ENCODE measurements at regions not wholly inside any gene's neighbourhood (a gene's known extent, or its start where the extent isn't known, plus 50 kb on each side); places are given as distances from the start of the nearest gene placed in this dataset.
A peak's percentile ranks its signal among the peaks of the same experiment; 100 is the strongest.
"Not testable (repeated sequence)": the region's sequence is repeated elsewhere in the genome, so short reads cannot be mapped to it uniquely, and the experiment has no call there.

DNA sequence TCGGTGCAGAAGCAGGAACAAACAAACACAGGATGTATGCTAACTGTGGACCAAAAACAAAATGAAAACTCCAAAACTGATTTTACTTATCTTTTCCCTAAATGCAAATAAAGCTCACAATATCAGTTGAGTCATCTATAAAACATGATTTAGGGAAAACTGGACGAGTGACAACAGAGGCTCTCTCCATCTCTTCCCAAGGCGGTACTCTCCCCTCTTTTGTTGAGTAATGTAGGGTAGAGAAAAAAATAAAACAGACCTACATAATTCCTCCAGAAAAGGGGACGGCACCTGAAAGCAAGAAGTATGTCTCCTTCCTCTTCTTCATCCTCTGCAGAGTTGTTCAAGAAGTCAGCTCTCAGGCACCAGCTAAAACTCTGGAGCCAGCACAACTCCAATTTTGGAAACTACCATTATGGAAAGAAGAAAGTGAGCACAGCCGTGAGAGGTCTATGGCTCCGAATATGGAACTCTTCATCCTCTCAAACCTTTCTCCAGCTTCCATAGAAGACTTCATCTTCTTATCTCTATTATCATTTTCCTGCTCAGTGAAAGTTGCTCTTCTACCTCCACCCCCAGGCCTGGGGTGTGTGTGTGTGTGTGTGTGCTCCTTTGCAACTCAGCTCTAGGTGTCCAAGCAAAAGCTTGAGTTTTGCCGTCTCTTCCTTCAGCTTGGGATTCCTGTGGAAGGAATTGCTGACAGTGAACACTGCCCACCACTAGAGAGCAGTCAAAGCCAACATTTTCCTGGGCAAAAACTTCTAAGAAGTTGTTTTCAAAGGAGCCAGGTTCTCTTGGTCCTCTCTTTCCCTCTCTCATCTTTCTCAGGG, 155.4 kb downstream of the DIO2 start:
- DNase-seq, result peak; percentile 64

DNA sequence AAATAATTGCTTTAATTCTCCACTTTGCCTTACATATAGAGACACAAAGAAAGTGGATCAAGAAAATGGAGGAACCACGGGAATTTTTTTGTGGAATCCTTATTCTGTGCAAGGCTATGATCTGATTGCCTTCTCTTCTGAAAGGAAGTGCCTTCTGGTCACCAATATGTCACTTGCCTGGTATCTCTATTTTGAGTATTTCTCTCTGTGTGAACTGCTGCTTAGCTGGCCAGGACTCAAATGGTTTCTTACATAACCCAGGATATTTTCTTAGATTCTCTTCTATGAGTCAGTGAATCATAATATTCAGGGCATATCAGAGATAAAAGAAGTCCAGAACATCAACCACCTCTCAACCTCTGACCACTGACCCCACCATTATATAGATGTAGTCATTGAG, 156.1 kb downstream of the DIO2 start:
- DNase-seq, result peak; percentile 49

DNA sequence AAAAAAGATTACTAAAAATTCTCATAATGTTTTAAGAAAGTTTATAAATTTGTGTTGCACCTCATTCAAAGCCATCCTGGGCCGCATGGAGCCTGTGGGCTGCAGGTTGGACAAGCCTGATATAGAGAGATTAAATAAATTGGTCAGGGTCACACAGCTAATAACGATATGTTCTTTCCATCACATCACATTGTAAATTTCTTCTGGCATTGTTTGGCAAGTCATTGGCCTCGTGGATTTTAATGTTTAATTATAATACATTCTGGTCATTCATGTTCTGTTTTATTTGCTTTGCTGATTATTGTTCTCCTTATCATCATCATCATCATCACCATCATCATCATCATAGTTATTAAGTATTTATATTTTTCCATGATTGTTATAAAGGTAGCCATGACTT, 157.3 kb downstream of the DIO2 start:
- DNase-seq, result no peak

DNA sequence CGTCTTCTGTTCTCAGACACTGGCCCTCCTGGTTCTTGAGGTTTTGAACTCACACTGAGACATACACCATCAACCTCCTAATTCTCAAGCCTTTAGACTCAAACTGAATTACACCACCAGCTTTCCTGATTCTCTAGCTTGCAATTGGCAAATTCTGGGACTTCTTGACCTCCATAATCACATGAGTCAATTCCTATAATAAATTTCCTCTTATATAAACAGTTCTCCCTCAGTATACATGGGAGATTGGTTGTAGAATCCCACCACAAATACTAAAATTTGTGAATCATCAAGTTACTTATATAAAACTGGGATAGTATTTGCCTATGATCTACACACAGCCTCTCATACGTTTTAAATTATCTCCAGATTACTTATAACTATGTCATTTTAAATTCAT, 162.2 kb downstream of the DIO2 start:
- DNase-seq, result peak; percentile 55

DNA sequence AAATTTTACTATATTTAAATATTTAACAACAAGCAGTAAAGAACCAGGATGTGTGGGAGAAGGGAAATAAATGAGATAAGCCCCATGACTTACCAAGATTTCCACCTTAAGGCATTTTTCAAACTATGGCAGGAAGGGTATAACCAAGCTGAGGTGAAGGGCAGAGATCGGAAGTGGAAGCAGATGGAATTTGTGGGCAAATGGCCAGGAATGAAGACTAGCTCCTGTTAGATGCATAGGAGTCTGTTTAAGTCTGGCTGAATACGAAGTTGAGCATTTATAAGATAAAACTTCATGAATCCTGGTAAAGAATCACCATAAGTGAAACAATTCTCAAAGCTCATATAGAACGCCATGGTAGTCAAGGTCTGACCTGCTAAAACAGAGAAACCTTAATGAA, 163.5 kb downstream of the DIO2 start:
- DNase-seq, result no peak

DNA sequence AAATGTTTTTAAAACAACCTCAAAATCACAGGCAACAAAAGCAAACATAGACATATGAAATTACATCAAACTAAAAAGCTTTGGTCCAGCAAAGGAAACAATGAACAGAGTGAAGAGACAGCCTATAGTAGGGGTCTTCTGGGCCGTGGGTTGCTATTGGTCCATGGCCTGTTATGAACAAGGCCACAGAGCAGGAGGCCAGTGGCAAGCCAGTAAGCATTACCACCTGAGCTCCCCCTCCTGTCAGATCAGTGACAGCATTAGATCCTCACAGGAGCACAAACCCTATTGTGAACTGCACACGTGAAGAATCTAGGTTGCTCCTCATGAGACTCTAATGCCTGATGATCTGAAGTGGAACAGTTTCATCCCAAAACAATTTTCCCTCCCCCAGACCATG, 174.0 kb downstream of the DIO2 start:
- no peak for DNase-seq

DNA sequence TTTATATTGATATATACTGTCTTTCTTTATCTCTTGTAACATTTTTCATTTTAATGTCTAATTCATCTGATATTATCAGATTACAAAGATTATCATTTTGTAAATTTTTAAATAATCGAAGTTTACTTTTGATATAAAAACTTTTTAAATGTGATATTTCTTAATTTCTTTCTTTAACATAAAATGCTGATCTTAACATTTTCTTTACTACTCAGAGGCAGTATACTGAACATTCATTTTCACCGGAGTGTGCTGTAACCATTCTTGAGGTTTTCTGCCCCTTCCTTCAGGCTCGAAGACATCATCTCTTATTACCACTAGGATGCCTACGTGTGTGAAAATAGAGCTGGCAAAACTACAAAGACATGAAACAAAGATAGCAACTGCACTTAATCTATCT, 186.9 kb downstream of the DIO2 start:
- no peak for DNase-seq

DNA sequence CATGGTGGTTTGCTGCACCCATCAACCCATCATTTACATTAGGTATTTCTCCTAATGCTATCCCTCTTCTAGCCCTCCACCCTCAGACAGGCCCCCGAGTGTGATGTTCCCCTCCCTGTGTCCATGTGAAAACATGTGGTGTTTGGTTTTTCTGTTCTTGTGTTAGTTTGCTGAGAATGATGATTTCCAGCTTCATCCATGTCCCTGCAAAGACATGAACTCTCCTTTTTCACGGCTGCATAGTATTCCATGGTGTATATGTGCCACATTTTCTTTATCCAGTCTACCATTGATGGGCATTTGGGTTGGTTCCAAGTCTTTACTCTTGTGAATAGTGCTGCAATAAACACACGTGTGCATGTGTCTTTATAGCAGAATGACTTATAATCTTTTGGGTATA, 192.8 kb downstream of the DIO2 start:
- DNase-seq, result not testable (repeated sequence)

DNA sequence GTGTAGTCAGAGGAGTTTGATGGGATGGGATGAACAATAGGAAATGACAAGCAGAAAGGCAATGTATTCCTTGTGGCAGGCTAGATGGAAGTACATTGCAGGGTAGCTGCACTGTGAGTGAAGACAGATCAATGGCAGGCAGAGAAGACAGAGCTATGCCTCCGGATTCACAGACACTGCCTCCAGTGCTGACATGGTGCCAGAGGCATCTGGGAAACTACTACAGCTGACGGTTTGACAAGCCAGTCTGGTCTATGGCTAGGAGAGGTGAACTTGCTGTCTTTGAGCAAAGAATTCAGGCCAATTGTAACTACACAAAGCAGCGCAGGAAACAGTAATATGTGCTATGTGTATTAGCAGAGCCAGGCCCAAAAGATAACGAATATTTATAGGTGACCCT, 193.5 kb downstream of the DIO2 start:
- DNase-seq, result no peak

DNA sequence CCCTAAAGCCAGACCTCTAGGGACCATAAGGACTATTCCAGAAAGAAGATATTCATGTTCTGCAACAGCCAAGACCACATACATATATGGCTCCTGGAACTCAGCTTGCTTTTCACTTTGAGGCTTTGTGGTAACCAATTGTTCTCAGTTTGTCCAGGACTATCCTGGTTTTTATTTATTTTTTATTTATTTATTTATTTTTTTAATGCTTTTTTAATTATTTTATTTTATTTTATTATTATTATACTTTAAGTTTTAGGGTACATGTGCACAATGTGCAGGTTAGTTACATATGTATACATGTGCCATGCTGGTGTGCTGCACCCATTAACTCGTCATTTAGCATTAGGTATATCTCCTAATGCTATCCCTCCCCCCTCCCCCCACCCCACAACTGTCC, 201.1 kb downstream of the DIO2 start:
- DNase-seq, result not testable (repeated sequence)

DNA sequence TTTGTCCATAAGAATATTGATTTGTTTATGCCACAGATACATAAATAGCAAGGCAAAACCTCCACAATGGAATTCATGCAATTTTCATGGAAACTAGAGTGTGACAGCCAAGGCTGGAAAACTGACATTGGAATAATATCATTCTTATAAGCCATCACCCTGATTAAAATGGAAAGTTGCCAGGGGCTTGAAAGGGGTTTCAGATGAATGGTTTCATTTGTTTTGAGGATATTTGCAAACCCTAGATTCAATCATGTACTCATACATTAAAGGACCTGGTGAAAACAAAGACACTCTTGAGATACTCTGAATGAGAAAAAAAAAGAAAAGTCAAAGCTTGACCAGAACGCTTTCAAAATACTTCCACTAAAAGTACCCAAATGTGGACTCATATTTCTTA, 205.7 kb downstream of the DIO2 start:
- DNase-seq, result no peak

DNA sequence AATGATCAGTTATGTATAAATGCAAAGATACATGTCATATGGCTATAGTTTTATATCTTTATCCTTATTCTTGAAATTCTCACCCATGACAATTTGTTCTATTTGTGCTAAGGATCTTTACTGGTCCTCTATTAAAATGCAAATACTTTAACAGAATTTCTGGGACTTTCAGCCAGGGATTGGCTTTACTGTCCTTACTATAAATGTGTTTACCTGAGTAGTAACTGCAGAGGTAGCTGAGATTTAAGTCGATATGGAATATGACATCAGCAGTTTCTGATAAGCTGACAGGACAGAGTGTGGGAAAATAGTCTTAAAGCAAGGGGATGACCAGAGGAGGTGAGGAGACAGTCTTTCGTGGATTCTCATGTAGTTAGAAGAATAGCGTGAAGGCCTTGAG, 206.4 kb downstream of the DIO2 start:
- no peak for DNase-seq

DNA sequence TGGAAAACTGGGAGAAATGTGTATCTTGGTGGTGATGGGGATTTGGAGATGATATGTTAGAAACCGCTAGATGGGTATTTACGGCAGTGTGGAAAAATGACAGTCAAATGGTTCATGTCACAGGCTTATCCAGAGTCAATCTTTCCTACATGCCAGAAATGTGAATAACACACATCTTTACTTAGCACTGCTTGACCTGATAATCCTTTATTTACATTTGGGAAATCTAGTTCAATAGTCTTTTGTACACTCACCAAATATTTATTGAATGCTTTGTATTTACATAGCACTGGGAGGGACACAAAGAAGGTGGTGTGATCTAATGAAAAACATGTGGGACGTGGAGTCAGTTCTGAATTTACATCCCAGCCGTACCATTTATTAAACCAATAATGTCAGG, 208.2 kb downstream of the DIO2 start:
- peak; percentile 81 for DNase-seq

DNA sequence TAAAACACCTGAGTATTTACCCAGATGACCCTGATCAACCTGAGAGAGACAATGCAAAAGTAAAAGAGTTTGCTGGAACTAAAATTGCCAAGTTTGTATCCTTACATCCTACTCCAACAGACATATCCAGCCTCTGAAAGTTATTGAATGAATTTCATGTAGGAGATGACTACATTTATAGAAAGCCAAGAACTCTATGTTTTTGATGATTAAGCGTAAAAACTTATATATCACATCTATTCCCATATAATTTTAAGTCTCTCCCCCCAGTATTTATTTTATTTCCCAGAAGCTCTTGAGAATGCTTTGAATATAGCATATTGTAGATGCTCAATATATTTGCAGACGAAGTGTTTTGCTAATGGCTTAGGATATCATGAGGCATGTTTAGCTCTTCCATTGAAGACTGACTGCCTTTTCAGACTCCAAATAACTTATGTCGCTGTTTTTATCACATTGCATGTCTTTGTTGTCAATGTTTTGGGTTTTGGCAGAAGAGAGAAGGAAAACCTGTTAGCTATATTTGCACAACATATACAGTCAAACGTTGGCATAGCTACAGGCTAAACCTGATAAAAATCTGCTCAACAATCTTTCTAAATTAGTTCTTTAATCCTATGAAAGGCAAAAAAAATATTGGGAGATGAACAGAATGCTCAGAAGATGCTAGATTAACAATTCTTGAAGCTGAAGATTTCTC, 213.6 kb downstream of the DIO2 start:
- DNase-seq, result no peak

DNA sequence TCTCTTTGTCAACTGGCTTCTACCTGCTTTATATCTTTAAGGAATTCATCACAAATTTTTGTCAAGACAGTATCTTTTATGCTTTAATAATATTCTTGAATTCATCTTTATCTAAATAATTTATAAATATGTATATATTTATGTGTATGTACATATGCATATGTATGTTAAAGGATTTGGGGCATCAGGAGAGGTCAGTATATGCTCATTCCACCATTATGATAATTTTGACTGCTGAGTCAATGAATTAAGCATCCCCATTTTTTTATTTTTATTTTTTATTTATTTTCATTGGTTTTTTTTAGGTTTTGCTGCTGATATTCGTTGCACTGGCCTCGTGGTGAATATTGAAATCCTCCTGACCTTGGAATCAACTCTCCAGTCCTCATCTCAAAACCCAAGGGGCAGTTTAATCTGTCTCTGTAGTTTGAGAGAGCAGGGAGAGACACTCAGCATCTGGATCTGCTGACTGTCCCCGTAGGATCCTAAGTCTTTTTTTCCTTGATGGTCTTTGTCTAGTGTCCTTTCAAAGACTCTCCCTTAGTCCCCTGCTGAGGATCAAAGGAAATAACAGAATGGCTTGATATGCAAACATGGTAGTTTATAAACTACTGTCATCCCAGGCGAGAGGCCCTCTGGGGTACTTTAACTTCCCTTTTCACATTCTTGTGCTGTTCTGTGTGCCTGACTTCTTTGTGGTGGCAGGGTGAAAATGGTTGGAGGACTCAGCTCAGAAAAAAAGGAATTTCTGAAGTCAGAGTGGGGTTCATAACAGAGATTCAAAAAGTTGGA, 218.7 kb downstream of the DIO2 start:
- no peak for DNase-seq

DNA sequence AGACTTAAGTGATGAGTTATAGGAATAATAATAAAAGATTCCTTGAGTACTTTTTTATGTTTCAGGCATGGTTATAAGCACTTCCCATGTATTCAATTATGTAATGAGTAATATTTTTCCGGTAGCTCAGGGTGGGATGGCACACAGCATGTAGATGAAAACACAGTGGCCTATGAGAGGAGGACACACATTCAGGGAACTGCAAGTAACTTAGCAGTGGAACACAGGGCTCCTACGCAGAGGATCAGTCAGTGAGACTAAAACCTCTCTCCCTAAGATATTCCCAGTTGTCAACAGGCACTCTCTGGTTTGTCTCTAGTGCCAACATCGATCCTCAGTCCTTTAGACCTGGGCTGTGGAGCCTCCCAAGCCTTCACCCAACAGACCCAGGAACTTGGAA, 219.4 kb downstream of the DIO2 start:
- no peak for DNase-seq

DNA sequence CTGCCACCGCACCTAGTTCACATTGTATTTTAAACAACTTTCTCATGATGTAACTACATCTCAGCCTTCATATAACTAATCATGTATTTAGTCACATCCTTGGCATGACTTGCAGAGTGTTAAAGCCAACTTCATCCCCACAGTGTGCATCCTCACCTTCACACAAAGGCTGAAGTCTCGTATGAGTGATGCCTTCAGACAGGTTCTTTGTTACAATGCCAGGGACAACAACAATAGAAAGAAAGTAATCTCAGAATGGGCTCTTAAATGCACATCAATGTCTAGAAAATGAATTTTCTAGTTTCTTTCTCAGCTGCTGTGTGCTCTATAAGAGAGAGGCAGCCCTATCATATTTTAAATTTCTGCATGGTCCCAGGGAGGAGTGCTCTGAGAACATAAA, 221.3 kb downstream of the DIO2 start:
- no peak for DNase-seq

DNA sequence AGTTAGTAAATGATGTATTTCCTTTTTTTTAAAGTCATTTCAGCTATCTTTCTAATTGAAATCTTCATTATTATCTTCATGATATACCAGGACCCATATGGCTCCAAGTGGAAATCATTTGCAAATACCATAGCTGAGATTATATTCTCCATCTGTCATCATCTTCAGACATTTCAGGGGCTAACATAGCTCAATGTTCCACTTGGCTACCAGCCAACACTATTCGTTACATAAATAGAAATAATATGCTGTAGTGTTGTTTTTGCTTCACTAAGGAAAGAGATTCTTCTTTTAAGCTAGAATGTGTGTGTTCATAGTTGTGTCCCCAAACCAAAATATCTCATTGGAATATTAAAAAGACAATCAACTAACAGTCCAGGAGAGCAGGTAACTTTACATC, 225.1 kb downstream of the DIO2 start:
- peak; percentile 56 for DNase-seq

DNA sequence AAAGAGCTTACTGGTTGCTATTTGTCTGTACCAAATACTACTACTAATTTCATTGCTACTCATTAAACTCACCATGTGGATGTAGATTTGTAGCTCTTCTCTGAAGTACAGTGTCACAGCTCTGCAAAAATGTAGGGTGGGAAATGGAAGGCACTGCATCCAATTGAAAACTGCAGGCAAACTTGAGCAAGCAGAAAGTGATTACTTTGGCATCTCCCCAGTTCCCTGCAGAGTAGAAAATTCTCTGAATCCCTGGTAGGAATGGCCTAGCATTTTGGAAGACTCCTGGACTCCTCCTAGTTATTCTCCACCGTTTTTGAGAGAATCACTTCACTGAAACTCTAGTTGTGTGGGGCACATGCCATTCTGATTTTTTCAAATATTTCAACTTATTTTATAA, 239.1 kb downstream of the DIO2 start:
- peak; percentile 60 for DNase-seq

DNA sequence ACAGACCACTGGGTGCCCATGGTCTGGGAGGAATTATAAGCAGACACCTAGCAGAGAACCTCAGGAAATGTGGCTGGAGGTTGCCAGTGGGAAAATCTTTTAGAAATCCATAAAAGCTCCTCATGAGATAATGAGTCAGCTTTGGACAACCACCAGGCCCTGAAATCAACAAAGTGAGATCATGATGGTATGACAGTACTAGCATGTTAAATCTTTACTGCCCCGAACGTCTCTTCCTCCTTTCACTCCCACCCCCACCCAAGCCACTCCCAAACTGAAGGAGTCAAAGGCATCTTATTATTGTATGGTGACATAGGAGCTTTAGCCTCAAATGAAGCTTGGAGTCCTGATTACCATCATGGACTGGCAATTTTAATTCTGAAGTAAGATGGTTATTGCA, 240.0 kb downstream of the DIO2 start:
- peak; percentile 81 for DNase-seq

DNA sequence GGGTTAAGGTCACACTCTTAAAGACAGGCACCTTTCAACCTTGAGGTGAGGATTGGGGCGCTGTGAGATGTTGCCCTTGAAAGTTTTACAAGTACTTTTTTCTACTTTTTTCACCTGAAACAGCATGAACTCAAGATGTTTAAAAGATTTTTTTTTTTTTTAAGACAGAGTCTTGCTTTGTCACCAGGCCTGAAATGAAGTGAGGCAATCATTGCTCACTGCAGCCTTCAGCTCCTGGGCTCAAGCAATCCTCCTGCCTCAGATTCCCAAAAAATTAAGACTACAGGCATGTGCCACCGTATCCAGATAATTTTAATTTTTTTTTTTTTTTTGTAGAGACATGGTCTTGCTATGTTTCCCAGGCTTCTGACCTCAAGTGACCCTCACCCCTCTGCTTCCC, 243.9 kb downstream of the DIO2 start:
- DNase-seq, result no peak

DNA sequence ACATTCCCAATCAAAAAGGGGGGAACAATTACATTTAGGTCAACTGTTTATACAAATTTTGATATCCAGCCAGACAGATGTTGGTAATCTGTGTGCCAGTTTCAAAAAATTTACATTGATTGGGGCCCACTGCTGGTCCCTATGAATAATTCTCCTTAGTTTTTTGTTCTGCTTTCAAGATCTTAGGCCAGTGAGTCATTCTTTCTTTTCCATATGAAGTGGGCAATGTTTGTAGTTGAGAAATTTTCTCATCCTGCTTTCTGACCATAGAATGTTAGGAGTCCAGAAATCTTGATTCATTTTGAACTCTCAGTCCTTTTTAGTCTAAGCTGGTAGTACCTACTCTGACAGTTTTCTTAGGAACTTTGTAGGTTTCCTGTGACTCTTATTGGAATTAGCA, 244.3 kb downstream of the DIO2 start:
- DNase-seq, result peak; percentile 27

DNA sequence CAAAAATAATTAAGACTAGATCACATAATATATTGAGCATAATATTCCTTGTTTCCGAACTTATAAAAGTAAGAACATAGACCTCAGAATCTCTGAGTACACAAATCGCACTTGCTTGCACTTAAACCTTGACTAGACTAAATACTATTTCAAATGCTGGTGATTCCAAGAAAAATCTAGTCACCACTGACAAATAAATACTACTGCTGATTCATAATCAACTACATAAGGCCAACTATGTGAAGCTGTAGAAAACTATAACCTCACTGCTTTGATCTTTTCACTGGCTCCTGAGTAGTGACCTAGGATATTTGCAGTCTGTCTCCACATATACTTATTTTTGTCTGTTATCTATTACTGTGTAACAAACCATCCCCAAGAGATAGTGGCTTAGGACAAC, 245.4 kb downstream of the DIO2 start:
- DNase-seq, result no peak

DNA sequence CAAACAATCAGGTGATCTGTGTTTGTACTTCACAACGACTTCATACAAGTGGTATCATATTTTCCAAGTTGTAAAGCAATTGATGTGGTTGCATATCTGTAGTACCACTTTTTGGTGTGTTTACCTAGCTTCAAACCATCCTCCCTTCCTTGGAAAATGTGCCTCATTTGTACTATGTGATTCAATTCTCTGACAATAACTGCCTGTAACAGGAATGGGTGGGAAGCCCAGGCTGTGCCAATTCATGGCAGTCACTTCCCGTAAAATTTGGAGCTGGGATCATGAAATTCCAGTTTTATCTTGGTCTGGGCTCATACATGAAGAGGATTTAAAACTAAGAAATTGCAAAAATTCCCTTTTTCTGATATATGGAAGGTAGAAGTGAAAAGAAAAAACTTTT, 250.1 kb downstream of the DIO2 start:
- DNase-seq, result no peak
